Endothelial cell of umbilical vein (primary cell): ENCODE measurements at regions not wholly inside any gene's neighbourhood (a gene's known extent, or its start where the extent isn't known, plus 50 kb on each side); places are given as distances from the start of the nearest gene placed in this dataset.

Experiments
- BruUV-seq: library from RNA; stranded (reverse); fragments of 400-500 nt; replicated peaks from 2 replicates; lab custom pipeline; 2021; lab: Mats Ljungman, UMichigan
- CTCF ChIA-PET: fragments of 300-600, 350-600 bp; sonication (Branson Sonifier 250); formaldehyde crosslinking; loops from one replicate; lab custom pipeline; 2021; ENCODE audit warnings: antibody characterized with exemption, inconsistent platforms; lab: Charles Lee
- POLR2A ChIA-PET: fragments of 300-600, 350-600 bp; sonication (Branson Sonifier 250); formaldehyde crosslinking; loops from one replicate; lab custom pipeline; 2021; ENCODE audit warnings: antibody characterized with exemption, inconsistent platforms; lab: Charles Lee
- DNase-seq: peaks from one replicate; pipeline ENCODE4 v3.0.0-alpha.2; 2011; ENCODE audit warnings: low read depth, low spot score
- FAIRE-seq: peaks from 2 replicates; lab custom pipeline; 2011; peaks lifted over from hg19 to GRCh38; lab: Jason Lieb, UNC
- H2AFZ ChIP-seq: 2 replicates; pipeline ENCODE4 v1.6.0; 2012; ENCODE audit warnings: low read depth, low read length, control low read depth, inconsistent platforms
- H3K27ac ChIP-seq: 2 replicates; pipeline ENCODE4 v1.5.1; 2011; ENCODE audit warnings: low read depth, mild to moderate bottlenecking, control low read depth, low read length, moderate library complexity; ENCODE audit not compliant: insufficient read depth
- H3K27me3 ChIP-seq, 2 experiments: 2 replicates each; pipeline versions ENCODE4 v1.6.0 to v1.6.1; 2011; ENCODE audit warnings: low read length in 2 of 2, mixed read lengths in 1 of 2; ENCODE audit not compliant: control insufficient read depth in 2 of 2, insufficient read depth in 2 of 2
- H3K36me3 ChIP-seq, 2 experiments: 2 replicates in 1 of 2; 3 replicates in 1 of 2; pipeline ENCODE4 v1.5.1; 2011; ENCODE audit warnings: low read length in 2 of 2, mild to moderate bottlenecking in 1 of 2, moderate library complexity in 1 of 2; ENCODE audit not compliant: control insufficient read depth in 2 of 2, insufficient read depth in 2 of 2; ENCODE audit errors: extremely low read depth in 1 of 2
- H3K4me1 ChIP-seq: 3 replicates; pipeline ENCODE4 v1.5.1; 2011; ENCODE audit warnings: mild to moderate bottlenecking, low read length; ENCODE audit not compliant: control insufficient read depth, insufficient read depth; ENCODE audit errors: extremely low read depth
- H3K4me2 ChIP-seq: 2 replicates; pipeline ENCODE4 v1.6.1; 2011; ENCODE audit warnings: low read length, control low read depth, mixed read lengths; ENCODE audit not compliant: insufficient read depth
- H3K4me3 ChIP-seq, 3 experiments: fragments of 200-600 bp in 1 of 3; sonication (generic), shearing (Covaris generic) in 1 of 3; replicated peaks in 1 of 3; 2 replicates each; pipeline ENCODE4 v1.5.1; 2011 to 2016; ENCODE audit warnings: control low read depth in 3 of 3, low read length in 3 of 3, mild to moderate bottlenecking in 2 of 3, inconsistent platforms in 1 of 3, low read depth in 1 of 3, moderate library complexity in 1 of 3; ENCODE audit not compliant: insufficient read depth in 1 of 3
- H3K79me2 ChIP-seq: 2 replicates; pipeline ENCODE4 v1.6.0; 2012; ENCODE audit warnings: low read length, inconsistent platforms; ENCODE audit not compliant: control insufficient read depth, insufficient read depth
- H3K9ac ChIP-seq: replicated peaks from 2 replicates; pipeline ENCODE3; 2011; ENCODE audit warnings: low read length, control low read depth; ENCODE audit not compliant: insufficient read depth; ENCODE audit errors: extremely low read depth
- H3K9me1 ChIP-seq: replicated peaks from 3 replicates; pipeline ENCODE4 v1.6.0; 2011; ENCODE audit warnings: mild to moderate bottlenecking, low read length; ENCODE audit not compliant: control insufficient read depth, insufficient read depth; ENCODE audit errors: extremely low read depth
- H3K9me3 ChIP-seq: replicated peaks from 2 replicates; pipeline ENCODE4 v1.5.1; 2012; ENCODE audit warnings: low read length, inconsistent platforms; ENCODE audit not compliant: control insufficient read depth, insufficient read depth
- H4K20me1 ChIP-seq: replicated peaks from 2 replicates; pipeline ENCODE3; 2011; ENCODE audit warnings: mild to moderate bottlenecking, low read length; ENCODE audit not compliant: control insufficient read depth, insufficient read depth; ENCODE audit errors: extremely low read depth
- CTCF ChIP-seq, 2 donors: IDR thresholded peaks; 1 replicate in 1 of 2; 2 replicates in 1 of 2; pipeline ENCODE4 v1.5.1; 2011; ENCODE audit warnings: low read length in 2 of 2, mild to moderate bottlenecking in 2 of 2, moderate library complexity in 2 of 2, control low read depth in 1 of 2, inconsistent platforms in 1 of 2, low read depth in 1 of 2; ENCODE audit not compliant: insufficient read depth in 1 of 2; ENCODE audit errors: extremely low read depth in 1 of 2
- EZH2 ChIP-seq: IDR thresholded peaks from 2 replicates; pipeline ENCODE4 v1.6.1; 2012; ENCODE audit warnings: borderline replicate concordance, low read depth, mild to moderate bottlenecking, moderate library complexity, low read length, inconsistent platforms; ENCODE audit not compliant: severe bottlenecking
- FOS ChIP-seq: IDR thresholded peaks from 2 replicates; pipeline ENCODE4 v1.6.1; 2011; ENCODE audit warnings: mild to moderate bottlenecking, low read length, moderate library complexity, borderline replicate concordance; ENCODE audit not compliant: insufficient read depth
- GATA2 ChIP-seq: IDR thresholded peaks from 2 replicates; pipeline ENCODE4 v1.7.0; 2011; ENCODE audit warnings: low read depth, mild to moderate bottlenecking, moderate library complexity, mixed read lengths, low read length; ENCODE audit not compliant: insufficient read length, insufficient read depth
- JUN ChIP-seq: IDR thresholded peaks from 2 replicates; pipeline ENCODE4 v1.6.1; 2011; ENCODE audit warnings: borderline replicate concordance, low read depth; ENCODE audit not compliant: insufficient read length, insufficient read depth
- MAX ChIP-seq: IDR thresholded peaks from 2 replicates; pipeline ENCODE4 v1.6.1; 2011; ENCODE audit not compliant: insufficient read depth, insufficient read length
- MYC ChIP-seq: IDR thresholded peaks from one replicate; pipeline ENCODE4 v1.6.1; 2011; ENCODE audit warnings: mild to moderate bottlenecking, low read depth, low read length
- POLR2A ChIP-seq: IDR thresholded peaks from 2 replicates; pipeline ENCODE4 v1.6.1; 2012; ENCODE audit warnings: low read depth, mild to moderate bottlenecking, control low read depth, low read length
- POLR2AphosphoS5 ChIP-seq: IDR thresholded peaks from 2 replicates; pipeline ENCODE4 v1.6.1; 2012; ENCODE audit warnings: low read depth, mild to moderate bottlenecking, control low read depth, low read length, moderate library complexity; ENCODE audit not compliant: insufficient read depth
- dilution Hi-C: fragments of 300-500 bp; cut with MboI; formaldehyde crosslinking; loops from one replicate; pipeline ENCODE4 v1.15.0; 2019; ENCODE audit warnings: low sequenced_read_pairs; ENCODE audit not compliant: extremely low pct_ligation_motif_present
- intact Hi-C: fragments of 100-400 bp; cut with micrococcal nuclease; formaldehyde crosslinking; loops from one replicate; pipeline ENCODE4 v1.10.0; 2022

GRCh38 chr18:11260961-11261461 lies 111.6 kb upstream of the PIEZO2 start:
- CTCF ChIA-PET, result no interaction called here
- Histone ChIP-seq H2AFZ (no peak overlapping the region), H3K4me2 (no peak overlapping the region), H3K79me2 (no peaks in the 10 kb centered on the region), H4K20me1 (no peaks in the 10 kb centered on the region), H3K4me3 (no peak overlapping the region), H3K27me3 (no peaks in the 10 kb centered on the region), H3K36me3 (no peaks in the 10 kb centered on the region), H3K9me1 (no peaks in the 10 kb centered on the region), H3K27ac (no peak overlapping the region), H3K9me3 (no peaks in the 10 kb centered on the region), H3K4me1 (no peaks in the 10 kb centered on the region), H3K9ac (no peak overlapping the region)
- TF ChIP-seq POLR2AphosphoS5 (no peak), MYC (no peak), EZH2 (no peak), MAX (no peak), JUN (no peak), CTCF (IDR thresholded peaks at IDR 0.05; ENCODE audit: extremely low read depth in 1 of 2, insufficient read depth in 1 of 2, low read depth in 1 of 2, low read length in 2 of 2) (no peak), FOS (no peak), GATA2 (no peak), POLR2A (no peak)
- intact Hi-C loops (no loop called here), dilution Hi-C loops (no loop called here)
- no peak for FAIRE-seq
- POLR2A ChIA-PET, result no interaction called here
- BruUV-seq, result no TSS peak
- DNase-seq, result no peak
